ENCODE measurements at regions not wholly inside any gene's neighbourhood (a gene's known extent, or its start where the extent isn't known, plus 50 kb on each side); places are given as distances from the start of the nearest gene placed in this dataset.

DNA sequence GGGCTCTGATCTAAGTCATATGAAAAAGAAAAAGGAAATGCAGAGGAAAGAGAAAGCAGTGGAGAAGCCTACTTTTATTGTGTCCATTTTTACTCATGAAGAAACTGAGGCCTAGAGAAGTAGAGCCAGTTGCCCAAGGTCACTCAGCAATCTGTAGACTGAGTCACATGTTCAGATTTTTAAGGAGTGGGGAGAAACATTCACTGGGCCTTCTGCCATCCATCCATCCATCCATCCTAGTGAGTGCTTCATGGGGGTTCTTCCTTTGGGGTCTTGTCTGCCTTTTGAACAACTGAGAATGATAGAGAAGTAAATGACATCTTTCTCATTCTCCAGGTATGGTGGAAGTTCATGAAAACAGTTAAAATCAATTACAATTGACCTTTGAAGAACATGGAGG is 233.6 kb upstream of the SRRM4 start:
- peaks cover 0 to 2% (median 0%) of the 10 kb centered on the region in 4 donors for H3K27me3 ChIP-seq (ENCODE audit: control insufficient read depth in 4 of 4, insufficient read depth in 4 of 4, low read length in 3 of 4)
- TF ChIP-seq EGR1 (IDR thresholded peaks at IDR 0.05; ENCODE audit: low read depth in 2 of 2) = no peak
- TF ChIP-seq SP1 (IDR thresholded peaks at IDR 0.05) = no peak
- no peak for TF ChIP-seq GABPA (IDR thresholded peaks at IDR 0.05 in 1 of 2, conservative IDR thresholded peaks at IDR 0.05 in 1 of 2)
- TF ChIP-seq ZBTB33 (IDR thresholded peaks at IDR 0.05) = no peak
- no peak for TF ChIP-seq TAF1 (conservative IDR thresholded peaks at IDR 0.05)
- TF ChIP-seq RXRA (IDR thresholded peaks at IDR 0.05) = no peak
- TF ChIP-seq FOXA1 (IDR thresholded peaks at IDR 0.05) = no peak
- TF ChIP-seq, protein P1, sequence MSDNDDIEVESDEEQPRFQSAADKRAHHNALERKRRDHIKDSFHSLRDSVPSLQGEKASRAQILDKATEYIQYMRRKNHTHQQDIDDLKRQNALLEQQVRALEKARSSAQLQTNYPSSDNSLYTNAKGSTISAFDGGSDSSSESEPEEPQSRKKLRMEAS (IDR thresholded peaks at IDR 0.05) = no peak
- no peak for TF ChIP-seq RAD21 (IDR thresholded peaks at IDR 0.05)
- no peak for TF ChIP-seq CTCF (IDR thresholded peaks at IDR 0.05; ENCODE audit: low read depth, low read length, missing input control)
- TF ChIP-seq NR2F2 (IDR thresholded peaks at IDR 0.05) = no peak
- TF ChIP-seq ATF3 (IDR thresholded peaks at IDR 0.05) = no peak
- no peak overlapping the region for H3K27ac ChIP-seq (ENCODE audit: low read depth in 1 of 2, low read length in 2 of 2)
- H3K9ac ChIP-seq (ENCODE audit: low read depth in 1 of 2, low read length in 2 of 2) = no peak overlapping the region
- no peak for DNase-seq (ENCODE audit: low spot score)
- H3K9me3 ChIP-seq (ENCODE audit: control insufficient read depth in 4 of 4, low read length in 3 of 4) = peaks cover 0 to 5% (median 3%) of the 10 kb centered on the region in 4 donors
- H3K36me3 ChIP-seq (ENCODE audit: control insufficient read depth in 4 of 4, insufficient read depth in 3 of 4, low read depth in 1 of 4, low read length in 3 of 4) = no peaks in the 10 kb centered on the region
- no peaks in the 10 kb centered on the region for H3K4me1 ChIP-seq (ENCODE audit: control insufficient read depth in 4 of 4, insufficient read depth in 4 of 4, low read length in 3 of 4)
- H3K4me3 ChIP-seq (ENCODE audit: low read depth in 1 of 3, low read length in 3 of 3) = no peak overlapping the region

- 82% methylated on average over 7 of the region's 7 CpGs for WGBS
- no peak overlapping the region for H3K9ac ChIP-seq (ENCODE audit: low read depth in 1 of 2, low read length in 2 of 2)
- TF ChIP-seq RAD21 (IDR thresholded peaks at IDR 0.05) (no peak), FOXA1 (IDR thresholded peaks at IDR 0.05) (no peak), HNF4G (IDR thresholded peaks at IDR 0.05) (no peak), EGR1 (IDR thresholded peaks at IDR 0.05; ENCODE audit: low read depth in 2 of 2) (no peak), YY1 (IDR thresholded peaks at IDR 0.05) (no peak), FOXA2 (IDR thresholded peaks at IDR 0.05) (no peak), ATF3 (IDR thresholded peaks at IDR 0.05) (no peak), GABPA (IDR thresholded peaks at IDR 0.05 in 1 of 2, conservative IDR thresholded peaks at IDR 0.05 in 1 of 2) (no peak), JUND (IDR thresholded peaks at IDR 0.05) (no peak), SP1 (IDR thresholded peaks at IDR 0.05) (no peak), CTCF (IDR thresholded peaks at IDR 0.05; ENCODE audit: low read depth, low read length, missing input control) (no peak), HNF4A (conservative IDR thresholded peaks at IDR 0.05) (no peak), NR2F2 (IDR thresholded peaks at IDR 0.05) (no peak), TAF1 (conservative IDR thresholded peaks at IDR 0.05) (no peak)
- TF ChIP-seq, protein P2, sequence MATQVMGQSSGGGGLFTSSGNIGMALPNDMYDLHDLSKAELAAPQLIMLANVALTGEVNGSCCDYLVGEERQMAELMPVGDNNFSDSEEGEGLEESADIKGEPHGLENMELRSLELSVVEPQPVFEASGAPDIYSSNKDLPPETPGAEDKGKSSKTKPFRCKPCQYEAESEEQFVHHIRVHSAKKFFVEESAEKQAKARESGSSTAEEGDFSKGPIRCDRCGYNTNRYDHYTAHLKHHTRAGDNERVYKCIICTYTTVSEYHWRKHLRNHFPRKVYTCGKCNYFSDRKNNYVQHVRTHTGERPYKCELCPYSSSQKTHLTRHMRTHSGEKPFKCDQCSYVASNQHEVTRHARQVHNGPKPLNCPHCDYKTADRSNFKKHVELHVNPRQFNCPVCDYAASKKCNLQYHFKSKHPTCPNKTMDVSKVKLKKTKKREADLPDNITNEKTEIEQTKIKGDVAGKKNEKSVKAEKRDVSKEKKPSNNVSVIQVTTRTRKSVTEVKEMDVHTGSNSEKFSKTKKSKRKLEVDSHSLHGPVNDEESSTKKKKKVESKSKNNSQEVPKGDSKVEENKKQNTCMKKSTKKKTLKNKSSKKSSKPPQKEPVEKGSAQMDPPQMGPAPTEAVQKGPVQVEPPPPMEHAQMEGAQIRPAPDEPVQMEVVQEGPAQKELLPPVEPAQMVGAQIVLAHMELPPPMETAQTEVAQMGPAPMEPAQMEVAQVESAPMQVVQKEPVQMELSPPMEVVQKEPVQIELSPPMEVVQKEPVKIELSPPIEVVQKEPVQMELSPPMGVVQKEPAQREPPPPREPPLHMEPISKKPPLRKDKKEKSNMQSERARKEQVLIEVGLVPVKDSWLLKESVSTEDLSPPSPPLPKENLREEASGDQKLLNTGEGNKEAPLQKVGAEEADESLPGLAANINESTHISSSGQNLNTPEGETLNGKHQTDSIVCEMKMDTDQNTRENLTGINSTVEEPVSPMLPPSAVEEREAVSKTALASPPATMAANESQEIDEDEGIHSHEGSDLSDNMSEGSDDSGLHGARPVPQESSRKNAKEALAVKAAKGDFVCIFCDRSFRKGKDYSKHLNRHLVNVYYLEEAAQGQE (IDR thresholded peaks at IDR 0.05) = no peak
- TF ChIP-seq, protein P1 (IDR thresholded peaks at IDR 0.05) = no peak
These were observed 232.6 kb upstream of the SRRM4 start for GRCh38 chr12:118748478-118749380.

More at GRCh38 chr12:118748478-118749380, 232.6 kb upstream of the SRRM4 start:
- no peaks in the 10 kb centered on the region for H3K4me1 ChIP-seq (ENCODE audit: control insufficient read depth in 4 of 4, insufficient read depth in 4 of 4, low read length in 3 of 4)
- DNase-seq (ENCODE audit: low spot score) = no peak
- no peak overlapping the region for H3K4me3 ChIP-seq (ENCODE audit: low read depth in 1 of 3, low read length in 3 of 3)
- peaks cover 0 to 2% (median 0%) of the 10 kb centered on the region in 4 donors for H3K27me3 ChIP-seq (ENCODE audit: control insufficient read depth in 4 of 4, insufficient read depth in 4 of 4, low read length in 3 of 4)
- H3K27ac ChIP-seq (ENCODE audit: low read depth in 1 of 2, low read length in 2 of 2) = no peak overlapping the region
- H3K9me3 ChIP-seq (ENCODE audit: control insufficient read depth in 4 of 4, low read length in 3 of 4) = peaks cover 0 to 5% (median 3%) of the 10 kb centered on the region in 4 donors
- H3K36me3 ChIP-seq (ENCODE audit: control insufficient read depth in 4 of 4, insufficient read depth in 3 of 4, low read depth in 1 of 4, low read length in 3 of 4) = no peaks in the 10 kb centered on the region
